ENCODE measurements at regions not wholly inside any gene's neighbourhood (a gene's known extent, or its start where the extent isn't known, plus 50 kb on each side); places are given as distances from the start of the nearest gene placed in this dataset.

- TF ChIP-seq CTCF (conservative IDR thresholded peaks at IDR 0.05 in 1 of 2, IDR thresholded peaks at IDR 0.05 in 1 of 2; ENCODE audit: low read depth in 1 of 2, low read length in 2 of 2), result no peak
- no peak for TF ChIP-seq EZH2 (IDR thresholded peaks at IDR 0.05; ENCODE audit: low read length, missing control alignments)
Observed at GRCh38 chr13:105952973-105953290, 582.5 kb downstream of the EFNB2 start.
